CD4-positive, alpha-beta memory T cell (primary cell): ENCODE measurements at regions not wholly inside any gene's neighbourhood (a gene's known extent, or its start where the extent isn't known, plus 50 kb on each side); places are given as distances from the start of the nearest gene placed in this dataset.
"Not testable (repeated sequence)": the region's sequence is repeated elsewhere in the genome, so short reads cannot be mapped to it uniquely, and the experiment has no call there.

Source experiments
- CTCF ChIA-PET: fragments of 350-600 bp; sonication (Branson Sonifier 250); formaldehyde crosslinking; loops from one replicate; lab custom pipeline; 2021; ENCODE audit warnings: inconsistent platforms; ENCODE audit not compliant: partially characterized antibody; lab: Charles Lee
- POLR2A ChIA-PET: fragments of 350-600 bp; sonication (Branson Sonifier 250); formaldehyde crosslinking; loops from one replicate; lab custom pipeline; 2021; ENCODE audit not compliant: partially characterized antibody; lab: Charles Lee
- DNase-seq, 5 donors: peaks; one replicate each; pipeline versions ENCODE4 v3.0.0 to v3.0.0-alpha.2; 2020 to 2022; ENCODE audit warnings: mixed read lengths in 1 of 5
- H3K27ac ChIP-seq: one replicate; pipeline ENCODE4 v1.7.0; 2013; ENCODE audit warnings: low read depth, low read length
- H3K27me3 ChIP-seq: 2 replicates; pipeline ENCODE4 v1.7.0; 2013; ENCODE audit warnings: mild to moderate bottlenecking, low read length, moderate library complexity; ENCODE audit not compliant: insufficient read depth
- H3K36me3 ChIP-seq: 2 replicates; pipeline ENCODE4 v1.7.0; 2013; ENCODE audit warnings: mild to moderate bottlenecking, low read length, moderate library complexity; ENCODE audit not compliant: insufficient read depth
- H3K4me1 ChIP-seq: 2 replicates; pipeline ENCODE4 v1.7.0; 2013; ENCODE audit warnings: mild to moderate bottlenecking, low read length, moderate library complexity; ENCODE audit not compliant: insufficient read depth
- H3K4me3 ChIP-seq, 2 donors: one replicate each; pipeline ENCODE4 v1.7.0; 2013; ENCODE audit warnings: low read length in 2 of 2, mild to moderate bottlenecking in 1 of 2
- H3K9me3 ChIP-seq, 2 donors: one replicate each; pipeline ENCODE4 v1.7.0; 2013; ENCODE audit warnings: low read length in 2 of 2, control low read depth in 1 of 2; ENCODE audit not compliant: control insufficient read depth in 1 of 2
- H3K27ac Mint-ChIP-seq, 7 donors: one replicate each; pipeline ENCODE4 v1.8.0; 2020 to 2021; ENCODE audit warnings: mixed read lengths in 7 of 7, mild to moderate bottlenecking in 6 of 7, inconsistent platforms in 3 of 7, moderate library complexity in 3 of 7
- H3K27me3 Mint-ChIP-seq, 2 donors: one replicate each; pipeline ENCODE4 v1.8.0; 2020 to 2021; ENCODE audit warnings: mixed read lengths in 2 of 2
- H3K36me3 Mint-ChIP-seq, 2 donors: one replicate each; pipeline ENCODE4 v1.8.0; 2020 to 2021; ENCODE audit warnings: mixed read lengths in 2 of 2, inconsistent platforms in 1 of 2, mild to moderate bottlenecking in 1 of 2
- H3K4me1 Mint-ChIP-seq, 4 donors: one replicate each; pipeline ENCODE4 v1.8.0; 2020 to 2021; ENCODE audit warnings: mixed read lengths in 4 of 4, mild to moderate bottlenecking in 1 of 4
- H3K4me3 Mint-ChIP-seq, 8 donors: one replicate each; pipeline ENCODE4 v1.8.0; 2020 to 2021; ENCODE audit warnings: mixed read lengths in 8 of 8, mild to moderate bottlenecking in 7 of 8, moderate library complexity in 6 of 8, inconsistent platforms in 3 of 8
- H3K9me3 Mint-ChIP-seq, 8 donors: one replicate each; pipeline ENCODE4 v1.8.0; 2020 to 2021; ENCODE audit warnings: mixed read lengths in 8 of 8, mild to moderate bottlenecking in 5 of 8, inconsistent platforms in 3 of 8, moderate library complexity in 1 of 8
- intact Hi-C: fragments of 100-400 bp; cut with micrococcal nuclease; formaldehyde crosslinking; loops from one replicate; pipeline ENCODE4 v1.15.1; 2023

DNA sequence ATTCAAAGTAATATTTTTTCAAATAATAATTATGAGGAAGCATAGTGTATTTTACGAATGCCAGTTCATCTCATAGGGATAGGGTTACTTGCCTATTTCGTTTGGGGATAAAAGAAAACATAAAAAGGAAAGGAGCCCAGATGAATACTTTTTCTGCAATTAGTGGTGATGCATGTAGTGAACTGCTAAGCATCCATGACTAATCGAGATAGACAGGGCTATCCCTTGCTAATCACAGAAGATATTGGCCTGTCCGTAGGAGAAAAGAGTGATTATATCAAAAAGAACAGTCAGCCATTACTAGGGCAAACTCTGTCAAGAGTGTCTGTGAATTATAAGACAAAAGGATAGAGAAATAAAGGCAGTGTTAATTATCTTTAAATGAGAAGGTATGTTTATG lies 746.1 kb downstream of the C4orf33 start:
- Histone ChIP-seq H3K36me3 (no peaks in the 10 kb centered on the region), H3K4me3 (no peak overlapping the region), H3K4me1 (no peaks in the 10 kb centered on the region), H3K27ac (no peak overlapping the region), H3K9me3 (no peaks in the 10 kb centered on the region), H3K27me3 (no peaks in the 10 kb centered on the region)
- Mint-ChIP-seq H3K9me3 (peaks cover 0 to 7% (median 3%) of the 10 kb centered on the region in 8 donors), H3K4me3 (no peak overlapping the region), H3K36me3 (no peaks in the 10 kb centered on the region), H3K27ac (no peak overlapping the region), H3K4me1 (no peaks in the 10 kb centered on the region), H3K27me3 (no peaks in the 10 kb centered on the region)
- CTCF ChIA-PET: no interaction called here
- intact Hi-C loops: no loop called here
- POLR2A ChIA-PET: no interaction called here
- no peak for DNase-seq

- Histone ChIP-seq H3K9me3 (no peaks in the 10 kb centered on the region), H3K27me3 (no peaks in the 10 kb centered on the region), H3K4me3 (no peak overlapping the region), H3K4me1 (no peaks in the 10 kb centered on the region), H3K36me3 (no peaks in the 10 kb centered on the region), H3K27ac (no peak overlapping the region)
- Mint-ChIP-seq H3K4me1 (no peaks in the 10 kb centered on the region), H3K4me3 (no peak overlapping the region), H3K27ac (no peak overlapping the region), H3K36me3 (no peaks in the 10 kb centered on the region), H3K9me3 (peaks cover 0 to 10% (median 2%) of the 10 kb centered on the region in 8 donors), H3K27me3 (no peaks in the 10 kb centered on the region)
- ChIA-PET POLR2A (no interaction called here), CTCF (no interaction called here)
- no peak for DNase-seq
- intact Hi-C loops: no loop called here
Measured at GRCh38 chr4:129852434-129852833, 756.5 kb downstream of the C4orf33 start.

GRCh38 chr4:129853685-129854467 lies 757.9 kb downstream of the C4orf33 start:
- H3K4me3 Mint-ChIP-seq, H3K4me3 ChIP-seq, POLR2A ChIA-PET, H3K27ac Mint-ChIP-seq, H3K9me3 ChIP-seq, H3K36me3 ChIP-seq, H3K27me3 Mint-ChIP-seq, H3K4me1 Mint-ChIP-seq, H3K36me3 Mint-ChIP-seq, H3K27ac ChIP-seq, H3K4me1 ChIP-seq, H3K27me3 ChIP-seq, CTCF ChIA-PET, intact Hi-C loops, H3K9me3 Mint-ChIP-seq, DNase-seq: not testable (repeated sequence)

GRCh38 chr4:129862461-129862860 lies 766.5 kb downstream of the C4orf33 start:
- CTCF ChIA-PET: no interaction called here
- H3K9me3 Mint-ChIP-seq: peaks cover 0 to 3% (median 0%) of the 10 kb centered on the region in 8 donors
- no peaks in the 10 kb centered on the region for H3K36me3 ChIP-seq

GRCh38 chr4:129863206-129863605 lies 767.3 kb downstream of the C4orf33 start:
- Mint-ChIP-seq H3K27me3 (no peaks in the 10 kb centered on the region), H3K4me1 (no peaks in the 10 kb centered on the region), H3K27ac (no peak overlapping the region), H3K4me3 (no peak overlapping the region), H3K36me3 (no peaks in the 10 kb centered on the region), H3K9me3 (peaks cover 0 to 3% (median 0%) of the 10 kb centered on the region in 8 donors)
- Histone ChIP-seq H3K4me3 (no peak overlapping the region), H3K4me1 (no peaks in the 10 kb centered on the region), H3K9me3 (no peaks in the 10 kb centered on the region), H3K36me3 (no peaks in the 10 kb centered on the region), H3K27me3 (no peaks in the 10 kb centered on the region), H3K27ac (no peak overlapping the region)
- POLR2A ChIA-PET: no interaction called here
- intact Hi-C loops: no loop called here
- CTCF ChIA-PET: no interaction called here
- no peak for DNase-seq

More at GRCh38 chr4:129862461-129862860, 766.5 kb downstream of the C4orf33 start:
- H3K27ac ChIP-seq: no peak overlapping the region
- intact Hi-C loops: no loop called here
- H3K27me3 Mint-ChIP-seq: no peaks in the 10 kb centered on the region
- no peak overlapping the region for H3K27ac Mint-ChIP-seq
- H3K4me1 Mint-ChIP-seq: no peaks in the 10 kb centered on the region
- POLR2A ChIA-PET: no interaction called here
- no peak overlapping the region for H3K4me3 Mint-ChIP-seq
- no peak overlapping the region for H3K4me3 ChIP-seq
- DNase-seq: no peak
- no peaks in the 10 kb centered on the region for H3K4me1 ChIP-seq
- H3K36me3 Mint-ChIP-seq: no peaks in the 10 kb centered on the region
- no peaks in the 10 kb centered on the region for H3K27me3 ChIP-seq
- no peaks in the 10 kb centered on the region for H3K9me3 ChIP-seq

GRCh38 chr4:129883996-129884395 lies 788.0 kb downstream of the C4orf33 start:
- Histone ChIP-seq H3K36me3 (no peaks in the 10 kb centered on the region), H3K4me3 (no peak overlapping the region), H3K4me1 (no peaks in the 10 kb centered on the region), H3K27ac (no peak overlapping the region), H3K9me3 (no peaks in the 10 kb centered on the region), H3K27me3 (no peaks in the 10 kb centered on the region)
- intact Hi-C loops: no loop called here
- Mint-ChIP-seq H3K36me3 (no peaks in the 10 kb centered on the region), H3K27ac (no peak overlapping the region), H3K4me1 (no peaks in the 10 kb centered on the region), H3K4me3 (no peak overlapping the region), H3K9me3 (peaks cover 0 to 12% (median 5%) of the 10 kb centered on the region in 8 donors), H3K27me3 (no peaks in the 10 kb centered on the region)
- no peak for DNase-seq
- ChIA-PET CTCF (no interaction called here), POLR2A (no interaction called here)

- no peaks in the 10 kb centered on the region for H3K4me1 ChIP-seq
- H3K27ac ChIP-seq: no peak overlapping the region
- Mint-ChIP-seq H3K4me3 (no peak overlapping the region), H3K4me1 (no peaks in the 10 kb centered on the region), H3K9me3 (peaks cover 0 to 15% (median 10%) of the 10 kb centered on the region in 8 donors), H3K27ac (no peak overlapping the region), H3K36me3 (no peaks in the 10 kb centered on the region), H3K27me3 (no peaks in the 10 kb centered on the region)
- no peaks in the 10 kb centered on the region for H3K27me3 ChIP-seq
- intact Hi-C loops: no loop called here
- H3K9me3 ChIP-seq: no peaks in the 10 kb centered on the region
- ChIA-PET POLR2A (no interaction called here), CTCF (no interaction called here)
- no peak overlapping the region for H3K4me3 ChIP-seq
- no peak for DNase-seq
- H3K36me3 ChIP-seq: no peaks in the 10 kb centered on the region
Measured at GRCh38 chr4:129897111-129897510, 801.2 kb downstream of the C4orf33 start.
